Astrocyte of the cerebellum (primary cell): ENCODE measurements at regions not wholly inside any gene's neighbourhood (a gene's known extent, or its start where the extent isn't known, plus 50 kb on each side); places are given as distances from the start of the nearest gene placed in this dataset.

ENCODE experiments used
- DNase-seq: peaks from one replicate; pipeline ENCODE4 v3.0.0-alpha.2; 2011; ENCODE audit warnings: low read depth
- H3K4me3 ChIP-seq: 2 replicates; pipeline ENCODE4 v1.5.1; 2011; ENCODE audit warnings: mild to moderate bottlenecking, low read depth, low read length, moderate library complexity
- in situ Hi-C: cut with HindIII; loops from 2 replicates; pipeline ENCODE4 v1.10.0; 2017; ENCODE audit warnings: low sequenced_read_pairs
- TF ChIP-seq, protein P1 (sequence below): IDR thresholded peaks from 2 replicates; pipeline ENCODE4 v1.5.1; 2012; ENCODE audit warnings: low read length, low read depth, moderate library complexity, mild to moderate bottlenecking; ENCODE audit errors: missing control alignments

GRCh38 chr5:72741805-72742204, 74.7 kb upstream of the TNPO1 start:
- TF ChIP-seq, protein P1, sequence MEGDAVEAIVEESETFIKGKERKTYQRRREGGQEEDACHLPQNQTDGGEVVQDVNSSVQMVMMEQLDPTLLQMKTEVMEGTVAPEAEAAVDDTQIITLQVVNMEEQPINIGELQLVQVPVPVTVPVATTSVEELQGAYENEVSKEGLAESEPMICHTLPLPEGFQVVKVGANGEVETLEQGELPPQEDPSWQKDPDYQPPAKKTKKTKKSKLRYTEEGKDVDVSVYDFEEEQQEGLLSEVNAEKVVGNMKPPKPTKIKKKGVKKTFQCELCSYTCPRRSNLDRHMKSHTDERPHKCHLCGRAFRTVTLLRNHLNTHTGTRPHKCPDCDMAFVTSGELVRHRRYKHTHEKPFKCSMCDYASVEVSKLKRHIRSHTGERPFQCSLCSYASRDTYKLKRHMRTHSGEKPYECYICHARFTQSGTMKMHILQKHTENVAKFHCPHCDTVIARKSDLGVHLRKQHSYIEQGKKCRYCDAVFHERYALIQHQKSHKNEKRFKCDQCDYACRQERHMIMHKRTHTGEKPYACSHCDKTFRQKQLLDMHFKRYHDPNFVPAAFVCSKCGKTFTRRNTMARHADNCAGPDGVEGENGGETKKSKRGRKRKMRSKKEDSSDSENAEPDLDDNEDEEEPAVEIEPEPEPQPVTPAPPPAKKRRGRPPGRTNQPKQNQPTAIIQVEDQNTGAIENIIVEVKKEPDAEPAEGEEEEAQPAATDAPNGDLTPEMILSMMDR, result no peak
- H3K4me3 ChIP-seq, result no peak overlapping the region
- no peak for DNase-seq
- in situ Hi-C loops, result no loop called here

GRCh38 chr5:72733810-72734209, 82.7 kb upstream of the TNPO1 start:
- H3K4me3 ChIP-seq, result no peak overlapping the region
- DNase-seq, result no peak
- in situ Hi-C loops, result no loop called here
- TF ChIP-seq, protein P1, result no peak

GRCh38 chr5:72723581-72723980, 92.9 kb upstream of the TNPO1 start:
- in situ Hi-C loops, result no loop called here
- no peak overlapping the region for H3K4me3 ChIP-seq
- TF ChIP-seq, protein P1, result no peak
- no peak for DNase-seq

- H3K4me3 ChIP-seq, result no peak overlapping the region
- no peak for DNase-seq
- TF ChIP-seq, protein P1, result no peak
- in situ Hi-C loops, result no loop called here
These were observed 93.5 kb upstream of the TNPO1 start for GRCh38 chr5:72722792-72723452.

GRCh38 chr5:72721844-72722243, 94.6 kb upstream of the TNPO1 start:
- H3K4me3 ChIP-seq, result no peak overlapping the region
- in situ Hi-C loops, result no loop called here
- TF ChIP-seq, protein P1, result no peak
- no peak for DNase-seq

- no peak for DNase-seq
- TF ChIP-seq, protein P1, result no peak
- in situ Hi-C loops, result no loop called here
- H3K4me3 ChIP-seq, result no peak overlapping the region
These were observed 96.3 kb upstream of the TNPO1 start for GRCh38 chr5:72720205-72720604.
